ENCODE measurements at regions not wholly inside any gene's neighbourhood (a gene's known extent, or its start where the extent isn't known, plus 50 kb on each side); places are given as distances from the start of the nearest gene placed in this dataset.

GRCh38 chr16:51825779-51826178 lies 674.7 kb upstream of the SALL1 start (continued):
- no peak for TF ChIP-seq ZNF101 (CRISPR knock-in tag; IDR thresholded peaks at IDR 0.05; ENCODE audit: borderline replicate concordance, low read depth)
- TF ChIP-seq TBX3 (IDR thresholded peaks at IDR 0.05; ENCODE audit: borderline replicate concordance), result no peak
- no peak for TF ChIP-seq PRDM10 (CRISPR knock-in tag; IDR thresholded peaks at IDR 0.05; ENCODE audit: low read depth)
- no peak for TF ChIP-seq FOXJ3 (CRISPR knock-in tag; IDR thresholded peaks at IDR 0.05; ENCODE audit: borderline replicate concordance)
- no peak for TF ChIP-seq MAFG (CRISPR knock-in tag; IDR thresholded peaks at IDR 0.05)
- no peak for TF ChIP-seq ZNF543 (CRISPR knock-in tag; IDR thresholded peaks at IDR 0.05)
- TF ChIP-seq AHR (CRISPR knock-in tag; IDR thresholded peaks at IDR 0.05), result no peak
- TF ChIP-seq, protein P1, sequence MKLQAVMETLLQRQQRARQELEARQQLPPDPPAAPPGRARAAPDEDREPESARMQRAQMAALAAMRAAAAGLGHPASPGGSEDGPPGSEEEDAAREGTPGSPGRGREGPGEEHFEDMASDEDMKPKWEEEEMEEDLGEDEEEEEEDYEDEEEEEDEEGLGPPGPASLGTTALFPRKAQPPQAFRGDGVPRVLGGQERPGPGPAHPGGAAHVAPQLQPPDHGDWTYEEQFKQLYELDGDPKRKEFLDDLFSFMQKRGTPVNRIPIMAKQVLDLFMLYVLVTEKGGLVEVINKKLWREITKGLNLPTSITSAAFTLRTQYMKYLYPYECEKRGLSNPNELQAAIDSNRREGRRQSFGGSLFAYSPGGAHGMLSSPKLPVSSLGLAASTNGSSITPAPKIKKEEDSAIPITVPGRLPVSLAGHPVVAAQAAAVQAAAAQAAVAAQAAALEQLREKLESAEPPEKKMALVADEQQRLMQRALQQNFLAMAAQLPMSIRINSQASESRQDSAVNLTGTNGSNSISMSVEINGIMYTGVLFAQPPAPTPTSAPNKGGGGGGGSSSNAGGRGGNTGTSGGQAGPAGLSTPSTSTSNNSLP (IDR thresholded peaks at IDR 0.05; ENCODE audit: low read depth, low read length), result no peak

DNA sequence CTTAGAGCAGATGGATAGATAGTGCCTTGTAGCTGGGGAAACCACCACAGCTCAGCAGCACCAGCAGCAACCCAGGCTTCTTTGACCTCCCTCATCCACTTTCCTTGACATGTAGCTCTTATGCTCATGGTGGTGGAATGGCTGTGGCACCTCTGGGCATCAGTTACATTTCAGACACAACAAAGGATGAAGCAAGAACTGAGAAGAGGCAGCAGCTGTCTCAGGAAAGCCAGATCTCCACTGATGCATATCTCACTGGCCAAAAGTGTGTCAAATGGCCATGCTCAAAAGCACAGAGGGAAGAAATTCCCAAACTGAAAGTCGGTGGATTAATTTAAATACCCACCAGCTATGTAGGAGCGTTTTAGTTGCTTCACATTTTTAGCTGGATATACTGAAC lies 671.4 kb upstream of the SALL1 start:
- ChIA-PET POLR2A (no interaction called here), CTCF (ENCODE audit: low intra/inter-chr PET ratio, low total read pairs) (no interaction called here)
- H3K4me3 ChIP-seq (replicated peaks in 1 of 3; ENCODE audit: insufficient read depth in 1 of 3, low read depth in 2 of 3, low read length in 3 of 3), result no peak overlapping the region
- H3K9ac ChIP-seq (ENCODE audit: insufficient read depth, low read depth, low read length), result no peak overlapping the region
- intact Hi-C loops (cut with micrococcal nuclease; ENCODE audit: unreplicated experiment) (no loop called here), in situ Hi-C loops (cut with HindIII; ENCODE audit: extremely low pct_ligation_motif_present, low pct_unique_long_range_greater_than_20kb) (no loop called here)
- H3K79me2 ChIP-seq (ENCODE audit: insufficient read depth, low read length), result no peaks in the 10 kb centered on the region
- no peak for DNase-seq (ENCODE audit: low spot score)
- WGBS (ENCODE audit: low lambda C conversion rate), result 1% methylated on average over 2 of the region's 2 CpGs
- no peaks in the 10 kb centered on the region for H4K20me1 ChIP-seq (ENCODE audit: insufficient read depth, low read length)
- no peak for FAIRE-seq
- BruUV-seq (replicated peaks), result no TSS peak
- TF ChIP-seq PITX1 (CRISPR knock-in tag; IDR thresholded peaks at IDR 0.05), result no peak
- TF ChIP-seq SNRNP70 (IDR thresholded peaks at IDR 0.05; ENCODE audit: low read depth, low read length), result no peak
- no peaks in the 10 kb centered on the region for H3K9me3 ChIP-seq (ENCODE audit: low read length)
- no peaks in the 10 kb centered on the region for H3K4me1 ChIP-seq (ENCODE audit: insufficient read depth, low read length)
- no peaks in the 10 kb centered on the region for H3K36me3 ChIP-seq (replicated peaks in 1 of 2; ENCODE audit: control insufficient read depth in 1 of 2, insufficient read depth in 2 of 2, low read length in 2 of 2)
- no peaks in the 10 kb centered on the region for H3K27me3 ChIP-seq (ENCODE audit: control insufficient read depth in 1 of 2, insufficient read depth in 2 of 2, low read length in 2 of 2)
- H3K27ac ChIP-seq (ENCODE audit: extremely low read length, insufficient read depth, low read length), result no peak overlapping the region
- H3K4me2 ChIP-seq (ENCODE audit: low read depth, low read length), result no peak overlapping the region
- ATAC-seq, result no peak
- H2AFZ ChIP-seq (ENCODE audit: low read length), result no peak overlapping the region
